ENCODE measurements at regions not wholly inside any gene's neighbourhood (a gene's known extent, or its start where the extent isn't known, plus 50 kb on each side); places are given as distances from the start of the nearest gene placed in this dataset.

DNA sequence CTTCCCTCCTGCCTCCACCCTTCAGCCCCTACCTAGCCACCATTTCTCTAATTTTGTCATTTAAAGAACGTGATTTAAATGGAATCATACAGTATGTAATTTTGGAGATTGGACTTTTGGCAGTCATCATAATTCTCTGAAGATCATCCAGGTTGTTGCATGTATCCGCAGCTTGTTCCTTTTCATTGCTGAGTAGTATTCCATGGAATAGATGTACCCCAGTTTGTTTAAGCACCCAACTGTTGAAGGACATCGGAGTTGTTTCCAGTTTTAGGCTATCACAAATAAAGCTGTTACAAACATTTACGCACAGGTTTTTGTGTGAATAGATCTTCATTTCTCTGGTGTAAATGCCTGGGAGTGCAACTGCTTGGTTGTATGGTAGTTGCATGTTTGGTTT is 61.1 kb upstream of the PWP1 start:
- TF ChIP-seq EZH2 (IDR thresholded peaks at IDR 0.05; ENCODE audit: insufficient read depth, poor library complexity, severe bottlenecking) (no peak), EZH2phosphoT487 (IDR thresholded peaks at IDR 0.05; ENCODE audit: insufficient read depth, low read depth) (no peak)

Measured in GM23248 (cell line).